HG02885 (cell line): ENCODE measurements at regions not wholly inside any gene's neighbourhood (a gene's known extent, or its start where the extent isn't known, plus 50 kb on each side); places are given as distances from the start of the nearest gene placed in this dataset.
"Not testable (repeated sequence)": the region's sequence is repeated elsewhere in the genome, so short reads cannot be mapped to it uniquely, and the experiment has no call there.

Experiments used
- ATAC-seq: cut with Tn5 transposase; IDR thresholded peaks from one replicate; pipeline ENCODE4 v1.9.1; 2021; ENCODE audit warnings: mild to moderate bottlenecking; ENCODE audit not compliant: unreplicated experiment, poor library complexity

- no peak for ATAC-seq
These were observed 118.7 kb downstream of the ZNF365 start for GRCh38 chr10:62492870-62493180.

GRCh38 chr10:62496925-62497324 lies 122.8 kb downstream of the ZNF365 start:
- ATAC-seq = no peak

GRCh38 chr10:62498271-62498670 lies 124.1 kb downstream of the ZNF365 start:
- no peak for ATAC-seq

GRCh38 chr10:62500116-62500515 lies 125.9 kb downstream of the ZNF365 start:
- not testable (repeated sequence) for ATAC-seq

GRCh38 chr10:62501547-62501946 lies 127.4 kb downstream of the ZNF365 start:
- ATAC-seq = no peak

GRCh38 chr10:62502995-62503613 lies 128.9 kb downstream of the ZNF365 start:
- ATAC-seq = no peak

GRCh38 chr10:62503872-62504271 lies 129.7 kb downstream of the ZNF365 start:
- no peak for ATAC-seq

- no peak for ATAC-seq
These were observed 132.2 kb downstream of the ZNF365 start for GRCh38 chr10:62506371-62506770.

GRCh38 chr10:62511238-62511637 lies 137.1 kb downstream of the ZNF365 start:
- ATAC-seq = peak; percentile 30

GRCh38 chr10:62511656-62512055 lies 137.5 kb downstream of the ZNF365 start:
- peak; percentile 97 for ATAC-seq

- ATAC-seq = no peak
These were observed 138.7 kb downstream of the ZNF365 start for GRCh38 chr10:62512732-62513475.

GRCh38 chr10:62514079-62514693 lies 140.0 kb downstream of the ZNF365 start:
- no peak for ATAC-seq

GRCh38 chr10:62517252-62517651 lies 143.1 kb downstream of the ZNF365 start:
- ATAC-seq = no peak

- peak; percentile 50 for ATAC-seq
These were observed 153.1 kb downstream of the ZNF365 start for GRCh38 chr10:62527019-62527827.

GRCh38 chr10:62528441-62528840 lies 154.3 kb downstream of the ZNF365 start:
- peak; percentile 95 for ATAC-seq

- no peak for ATAC-seq
These were observed 155.2 kb downstream of the ZNF365 start for GRCh38 chr10:62529396-62529795.

- ATAC-seq = no peak
These were observed 159.9 kb downstream of the ZNF365 start for GRCh38 chr10:62534031-62534430.

- no peak for ATAC-seq
These were observed 164.4 kb downstream of the ZNF365 start for GRCh38 chr10:62538606-62539005.

GRCh38 chr10:62540389-62540788 lies 166.2 kb downstream of the ZNF365 start:
- ATAC-seq = peak; percentile 78

GRCh38 chr10:62541811-62542210 lies 167.6 kb downstream of the ZNF365 start:
- no peak for ATAC-seq
